IMR-90 (cell line): ENCODE measurements at regions not wholly inside any gene's neighbourhood (a gene's known extent, or its start where the extent isn't known, plus 50 kb on each side); places are given as distances from the start of the nearest gene placed in this dataset.
"Not testable (repeated sequence)": the region's sequence is repeated elsewhere in the genome, so short reads cannot be mapped to it uniquely, and the experiment has no call there.

ENCODE experiments used
- ATAC-seq: fragments of 200-7000 bp; cut with Tn5 transposase; 2 replicates; pipeline ENCODE4 v1.9.1; 2020; ENCODE audit warnings: low read depth, mild to moderate bottlenecking, moderate library complexity
- BruUV-seq: library from RNA; stranded (reverse); fragments of 400-500 nt; replicated peaks from 2 replicates; lab custom pipeline; 2021; lab: Mats Ljungman, UMichigan
- CTCF ChIA-PET: fragments of 300-600 bp; formaldehyde crosslinking; extraction: SDS; loops from one replicate; lab custom pipeline; 2021; ENCODE audit warnings: antibody characterized with exemption; lab: Yijun Ruan, JAX
- POLR2A ChIA-PET: fragments of 300-600 bp; sonication (Branson Sonifier 250); formaldehyde crosslinking; loops from one replicate; lab custom pipeline; 2022; ENCODE audit warnings: antibody characterized with exemption; ENCODE audit not compliant: unreplicated experiment; lab: Charles Lee
- DNase-seq: peaks from one replicate; pipeline ENCODE4 v3.0.0; 2013
- H2AFZ ChIP-seq: replicated peaks from 2 replicates; pipeline ENCODE3; 2013; ENCODE audit warnings: low read length, mild to moderate bottlenecking; ENCODE audit not compliant: poor library complexity
- H2AK5ac ChIP-seq: 2 replicates; pipeline ENCODE4 v1.6.1; 2013; ENCODE audit warnings: low read depth, low read length, inconsistent platforms
- H2AK9ac ChIP-seq: replicated peaks from 2 replicates; pipeline ENCODE3; 2013; ENCODE audit warnings: mild to moderate bottlenecking, low read depth, low read length, moderate library complexity; ENCODE audit not compliant: poor library complexity
- H2BK120ac ChIP-seq: 2 replicates; pipeline ENCODE4 v1.6.1; 2013; ENCODE audit warnings: low read depth, low read length, inconsistent platforms
- H2BK15ac ChIP-seq: 3 replicates; pipeline ENCODE4 v1.6.1; 2013; ENCODE audit warnings: low read depth, low read length, inconsistent platforms
- H2BK20ac ChIP-seq: 2 replicates; pipeline ENCODE4 v1.6.1; 2013; ENCODE audit warnings: low read depth, mild to moderate bottlenecking, inconsistent platforms, low read length, moderate library complexity
- H2BK5ac ChIP-seq: 2 replicates; pipeline ENCODE4 v1.6.1; 2013; ENCODE audit warnings: mild to moderate bottlenecking, low read depth, low read length, inconsistent platforms; ENCODE audit not compliant: poor library complexity, severe bottlenecking
- H3K14ac ChIP-seq: replicated peaks from 2 replicates; pipeline ENCODE4 v1.6.1; 2013; ENCODE audit warnings: low read depth, low read length, inconsistent platforms
- H3K18ac ChIP-seq: 2 replicates; pipeline ENCODE4 v1.6.1; 2013; ENCODE audit warnings: low read depth, low read length, control low read depth
- H3K23ac ChIP-seq: 2 replicates; pipeline ENCODE4 v1.6.1; 2013; ENCODE audit warnings: low read depth, low read length, inconsistent platforms
- H3K27ac ChIP-seq: 2 replicates; pipeline ENCODE4 v1.5.1; 2013; ENCODE audit warnings: mild to moderate bottlenecking, control low read depth, low read length; ENCODE audit not compliant: insufficient read depth
- H3K27me3 ChIP-seq: 2 replicates; pipeline ENCODE4 v1.6.1; 2013; ENCODE audit warnings: low read length; ENCODE audit not compliant: control insufficient read depth, insufficient read depth
- H3K36me3 ChIP-seq: 2 replicates; pipeline ENCODE4 v1.6.1; 2013; ENCODE audit warnings: low read length, mixed read lengths; ENCODE audit not compliant: control insufficient read depth, insufficient read depth
- H3K4ac ChIP-seq: 2 replicates; pipeline ENCODE4 v1.6.1; 2013; ENCODE audit warnings: low read depth, low read length, inconsistent platforms
- H3K4me1 ChIP-seq: 2 replicates; pipeline ENCODE4 v1.6.1; 2013; ENCODE audit warnings: low read length, mixed read lengths; ENCODE audit not compliant: control insufficient read depth, insufficient read depth
- H3K4me2 ChIP-seq: 2 replicates; pipeline ENCODE4 v1.6.1; 2013; ENCODE audit warnings: low read depth, mild to moderate bottlenecking, control low read depth, low read length, moderate library complexity
- H3K4me3 ChIP-seq: 2 replicates; pipeline ENCODE4 v1.5.1; 2013; ENCODE audit warnings: low read depth, mild to moderate bottlenecking, control low read depth, low read length, moderate library complexity; ENCODE audit not compliant: insufficient read depth
- H3K56ac ChIP-seq: 2 replicates; pipeline ENCODE4 v1.6.1; 2013; ENCODE audit warnings: low read length, inconsistent platforms; ENCODE audit not compliant: insufficient read depth; ENCODE audit errors: extremely low read depth
- H3K79me1 ChIP-seq, 2 experiments: 2 replicates each; pipeline ENCODE4 v1.6.1; 2013; ENCODE audit warnings: low read length in 2 of 2, inconsistent platforms in 1 of 2, low read depth in 1 of 2
- H3K9ac ChIP-seq: 2 replicates; pipeline ENCODE4 v1.6.1; 2013; ENCODE audit warnings: low read depth, low read length, control low read depth
- H3K9me1 ChIP-seq: 2 replicates; pipeline ENCODE4 v1.6.1; 2013; ENCODE audit warnings: low read length, inconsistent platforms; ENCODE audit not compliant: insufficient read depth
- H3K9me3 ChIP-seq: 2 replicates; pipeline ENCODE4 v1.6.1; 2013; ENCODE audit warnings: low read length; ENCODE audit not compliant: control insufficient read depth, insufficient read depth
- H4K20me1 ChIP-seq: 2 replicates; pipeline ENCODE4 v1.6.1; 2013; ENCODE audit warnings: low read length, inconsistent platforms; ENCODE audit not compliant: insufficient read depth
- H4K5ac ChIP-seq: 2 replicates; pipeline ENCODE4 v1.6.1; 2013; ENCODE audit warnings: mild to moderate bottlenecking, low read depth, low read length, control low read depth
- H4K8ac ChIP-seq, 2 experiments: 2 replicates each; pipeline ENCODE4 v1.6.1; 2013; ENCODE audit warnings: low read depth in 2 of 2, low read length in 2 of 2, control low read depth in 1 of 2, inconsistent platforms in 1 of 2
- H4K91ac ChIP-seq: 2 replicates; pipeline ENCODE4 v1.6.1; 2013; ENCODE audit warnings: low read depth, low read length, inconsistent platforms; ENCODE audit not compliant: insufficient read depth
- ELK1 ChIP-seq: fragments of 150-350 bp; IDR thresholded peaks from 2 replicates; pipeline ENCODE4 v1.6.1; 2016; ENCODE audit warnings: low read depth, mild to moderate bottlenecking, low read length, moderate library complexity, borderline replicate concordance
- MAZ ChIP-seq: IDR thresholded peaks from 2 replicates; pipeline ENCODE4 v1.6.1; 2012; ENCODE audit warnings: low read depth, mild to moderate bottlenecking, low read length, improper control_type of control experiment, moderate library complexity, borderline replicate concordance
- NFE2L2 ChIP-seq: fragments of 150-350 bp; IDR thresholded peaks from 2 replicates; pipeline ENCODE4 v1.6.1; 2016; ENCODE audit warnings: low read depth, mild to moderate bottlenecking, low read length
- RFX5 ChIP-seq: IDR thresholded peaks from 2 replicates; pipeline ENCODE4 v1.8.0; 2012; ENCODE audit warnings: low read depth, mild to moderate bottlenecking, low read length, moderate library complexity
- SMC3 ChIP-seq: fragments of 150-350 bp; IDR thresholded peaks from 2 replicates; pipeline ENCODE4 v1.6.1; 2016; ENCODE audit warnings: low read depth, mild to moderate bottlenecking, antibody characterized with exemption, low read length, moderate library complexity
- WGBS, 2 experiments: methylation state at CpG; one replicate each; pipeline versions ENCODE4 v1.1.5 to v1.1.7; 2013; ENCODE audit warnings: missing lambda C conversion rate in 2 of 2; ENCODE audit not compliant: insufficient read length in 1 of 2; ENCODE audit errors: extremely low coverage in 2 of 2; 5-methylcytosine and 5-hydroxymethylcytosine counted together
- dilution Hi-C: fragments of 300-500 bp; cut with HindIII; formaldehyde crosslinking; loops from one replicate; pipeline ENCODE4 v1.14.3; 2018; ENCODE audit warnings: low sequenced_read_pairs; ENCODE audit not compliant: unreplicated experiment
- in situ Hi-C: fragments of 300-500 bp; cut with MboI; formaldehyde crosslinking; loops from 3 replicates; pipeline ENCODE4 v1.14.3; 2019; ENCODE audit warnings: low sequenced_read_pairs, inconsistent platforms, mixed read lengths
- intact Hi-C: fragments of 100-400 bp; cut with micrococcal nuclease; formaldehyde crosslinking; loops from 2 replicates; pipeline ENCODE4 v1.10.0; 2022

- H2AK9ac ChIP-seq, result no peak overlapping the region
- H2BK120ac ChIP-seq, result no peak overlapping the region
- TF ChIP-seq RFX5, result no peak
- no peak for TF ChIP-seq NFE2L2
- no peak for TF ChIP-seq SMC3
- no peak for TF ChIP-seq ELK1
- no peak for TF ChIP-seq MAZ
- H2BK15ac ChIP-seq, result no peak overlapping the region
- H4K20me1 ChIP-seq, result no peaks in the 10 kb centered on the region
- no peak overlapping the region for H2AK5ac ChIP-seq
- no peak overlapping the region for H4K91ac ChIP-seq
- no peak overlapping the region for H3K4me2 ChIP-seq
- no peaks in the 10 kb centered on the region for H3K9me1 ChIP-seq
- no peak overlapping the region for H2BK20ac ChIP-seq
- no peak overlapping the region for H3K9ac ChIP-seq
- no peak overlapping the region for H3K4ac ChIP-seq
- H2AFZ ChIP-seq, result no peak overlapping the region
- H3K27me3 ChIP-seq, result no peaks in the 10 kb centered on the region; the same call in 1 of the 2 replicates
- no peak overlapping the region for H4K5ac ChIP-seq
- H3K36me3 ChIP-seq, result no peaks in the 10 kb centered on the region
- intact Hi-C loops (no loop called here), in situ Hi-C loops (no loop called here), dilution Hi-C loops (no loop called here)
- CTCF ChIA-PET, result no interaction called here
- H3K27ac ChIP-seq, result no peak overlapping the region
- POLR2A ChIA-PET, result no interaction called here
- no peak overlapping the region for H3K56ac ChIP-seq
- no peak overlapping the region for H4K8ac ChIP-seq
- no peaks in the 10 kb centered on the region for H3K4me1 ChIP-seq
- WGBS, 2 experiments, result no CpG with 5 or more reads among the region's 1 CpG
- no peak overlapping the region for H2BK5ac ChIP-seq
- H3K18ac ChIP-seq, result no peak overlapping the region
- no peak overlapping the region for H3K23ac ChIP-seq
- H3K14ac ChIP-seq, result no peak overlapping the region
- no TSS peak for BruUV-seq
- ATAC-seq (no peak), DNase-seq (no peak)
- no peaks in the 10 kb centered on the region for H3K9me3 ChIP-seq
- H3K79me1 ChIP-seq, result no peaks in the 10 kb centered on the region
- H3K4me3 ChIP-seq, result no peak overlapping the region
Observed at GRCh38 chrX:53767544-53767943, 81.0 kb upstream of the HUWE1 start.

GRCh38 chrX:53757181-53757580 lies 70.7 kb upstream of the HUWE1 start:
- not testable (repeated sequence) for BruUV-seq, DNase-seq

More at GRCh38 chrX:53757181-53757580, 70.7 kb upstream of the HUWE1 start:
- dilution Hi-C loops, H3K79me1 ChIP-seq, H3K4me2 ChIP-seq, H3K9ac ChIP-seq, H3K14ac ChIP-seq, H3K27me3 ChIP-seq, H3K9me3 ChIP-seq, H2BK120ac ChIP-seq, ATAC-seq, H3K4me1 ChIP-seq, H2AK9ac ChIP-seq, CTCF ChIA-PET, intact Hi-C loops, H2BK15ac ChIP-seq, H3K4me3 ChIP-seq, H2AK5ac ChIP-seq, POLR2A ChIA-PET, H3K18ac ChIP-seq, H3K56ac ChIP-seq, H3K9me1 ChIP-seq, H3K4ac ChIP-seq, H4K5ac ChIP-seq, H3K23ac ChIP-seq, H2BK20ac ChIP-seq, H3K27ac ChIP-seq, H4K20me1 ChIP-seq, H3K36me3 ChIP-seq, H2AFZ ChIP-seq, H2BK5ac ChIP-seq, H4K8ac ChIP-seq, in situ Hi-C loops, H4K91ac ChIP-seq: not testable (repeated sequence)
- no CpG with 5 or more reads among the region's 1 CpG for WGBS, 2 experiments
